H1 (cell line): ENCODE measurements at regions not wholly inside any gene's neighbourhood (a gene's known extent, or its start where the extent isn't known, plus 50 kb on each side); places are given as distances from the start of the nearest gene placed in this dataset.

Experiments used
- JUN ChIP-seq: IDR thresholded peaks from 2 replicates; pipeline ENCODE4 v1.6.1; 2011; ENCODE audit warnings: low read depth, mild to moderate bottlenecking, improper control_type of control experiment, low read length
- SRF ChIP-seq: IDR thresholded peaks from 2 replicates; pipeline ENCODE4 v1.6.1; 2011; ENCODE audit warnings: mild to moderate bottlenecking, low read depth, low read length, moderate library complexity

DNA sequence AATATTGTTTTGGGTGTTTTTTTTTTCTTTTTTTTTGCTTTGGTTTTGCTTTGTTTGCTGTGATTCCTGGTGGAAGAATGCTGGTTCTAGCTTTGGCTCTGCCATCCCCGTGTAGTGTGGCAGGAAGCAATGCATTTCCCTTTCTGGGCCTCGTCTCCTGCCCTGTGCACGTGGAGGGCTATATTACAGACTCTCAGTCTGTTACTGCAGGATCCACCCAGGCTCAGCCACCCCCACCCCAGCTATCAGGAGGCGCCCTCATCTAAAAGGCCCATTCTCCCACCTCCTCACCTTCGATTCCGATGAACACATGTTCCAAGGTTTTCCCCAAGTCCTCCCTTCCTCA, 152.3 kb downstream of the TFCP2L1 start (continued):
- TF ChIP-seq JUN (no peak), SRF (no peak)
